PC-3 (cell line): ENCODE measurements at regions not wholly inside any gene's neighbourhood (a gene's known extent, or its start where the extent isn't known, plus 50 kb on each side); places are given as distances from the start of the nearest gene placed in this dataset.

ENCODE experiments used
- ATAC-seq: fragments of 200-7000 bp; cut with Tn5 transposase; 2 replicates; pipeline ENCODE4 v1.9.1; 2020; ENCODE audit warnings: mild to moderate bottlenecking, moderate library complexity
- BruUV-seq: library from RNA; stranded (reverse); fragments of 400-500 nt; replicated peaks from 2 replicates; lab custom pipeline; 2021; lab: Mats Ljungman, UMichigan
- CTCF ChIA-PET: fragments of 300-600 bp; sonication (Branson Sonifier 250); formaldehyde crosslinking; loops from one replicate; lab custom pipeline; 2022; ENCODE audit warnings: antibody characterized with exemption; lab: Charles Lee
- POLR2A ChIA-PET: fragments of 300-600 bp; sonication (Branson Sonifier 250); formaldehyde crosslinking; loops from one replicate; lab custom pipeline; 2022; ENCODE audit warnings: antibody characterized with exemption; ENCODE audit not compliant: unreplicated experiment; lab: Charles Lee
- DNase-seq: peaks from one replicate; pipeline ENCODE4 v3.0.0-alpha.2; 2015
- H2AFZ ChIP-seq: fragments of 300-600 bp; sonication (generic); 2 replicates; pipeline ENCODE4 v1.6.0; 2016; ENCODE audit warnings: antibody characterized with exemption, low read length
- H3F3A ChIP-seq: fragments of 300-600 bp; sonication (generic); one replicate; pipeline ENCODE4 v1.6.0; 2017; ENCODE audit warnings: antibody characterized with exemption, low read length, control low read depth, mild to moderate bottlenecking; ENCODE audit not compliant: unreplicated experiment
- H3K27ac ChIP-seq: fragments of 300-600 bp; sonication (generic); 2 replicates; pipeline ENCODE4 v1.5.1; 2016; ENCODE audit warnings: mild to moderate bottlenecking, low read length
- H3K27me3 ChIP-seq: fragments of 300-600 bp; sonication (generic); 2 replicates; pipeline ENCODE4 v1.6.1; 2016; ENCODE audit warnings: low read length, mixed read lengths
- H3K36me3 ChIP-seq: fragments of 300-600 bp; sonication (generic); 2 replicates; pipeline ENCODE4 v1.6.1; 2016; ENCODE audit warnings: low read depth, mixed run types, low read length, mixed read lengths
- H3K4me1 ChIP-seq: fragments of 300-600 bp; sonication (generic); 2 replicates; pipeline ENCODE4 v1.5.1; 2016; ENCODE audit warnings: low read length; ENCODE audit not compliant: insufficient read depth
- H3K4me2 ChIP-seq: fragments of 300-600 bp; sonication (generic); 2 replicates; pipeline ENCODE4 v1.6.0; 2016; ENCODE audit warnings: low read length
- H3K4me3 ChIP-seq: fragments of 300-600 bp; sonication (generic); 2 replicates; pipeline ENCODE4 v1.5.1; 2016; ENCODE audit warnings: mild to moderate bottlenecking, low read length, mixed read lengths
- H3K79me2 ChIP-seq: fragments of 300-600 bp; sonication (generic); 2 replicates; pipeline ENCODE4 v1.6.1; 2017; ENCODE audit warnings: low read length, mixed read lengths
- H3K9ac ChIP-seq: fragments of 300-600 bp; sonication (generic); 2 replicates; pipeline ENCODE4 v1.6.0; 2016; ENCODE audit warnings: mild to moderate bottlenecking, low read length
- H3K9me2 ChIP-seq: fragments of 300-600 bp; sonication (generic); replicated peaks from 2 replicates; pipeline ENCODE4 v1.6.1; 2016; ENCODE audit warnings: mixed run types, low read length, mixed read lengths
- H3K9me3 ChIP-seq: fragments of 300-600 bp; sonication (generic); 2 replicates; pipeline ENCODE4 v1.6.1; 2016; ENCODE audit warnings: low read length, mixed read lengths
- H4K20me1 ChIP-seq: fragments of 300-600 bp; sonication (generic); 2 replicates; pipeline ENCODE4 v1.6.1; 2016; ENCODE audit warnings: low read length, mixed read lengths
- CTCF ChIP-seq: fragments of 300-600 bp; sonication (generic); conservative IDR thresholded peaks from 2 replicates; pipeline ENCODE4 v1.5.1; 2017; ENCODE audit warnings: antibody characterized with exemption, low read depth, mild to moderate bottlenecking, low read length
- EZH2 ChIP-seq: fragments of 300-600 bp; sonication (generic); IDR thresholded peaks from one replicate; pipeline ENCODE4 v1.6.1; 2017; ENCODE audit warnings: antibody characterized with exemption, mild to moderate bottlenecking, low read length; ENCODE audit not compliant: unreplicated experiment
- EZH2phosphoT487 ChIP-seq: fragments of 300-600 bp; sonication (generic); IDR thresholded peaks from 2 replicates; pipeline ENCODE4 v1.6.1; 2018; ENCODE audit warnings: mild to moderate bottlenecking, antibody characterized with exemption, low read length, borderline replicate concordance
- intact Hi-C: fragments of 100-400 bp; cut with micrococcal nuclease; formaldehyde crosslinking; loops from 2 replicates; pipeline ENCODE4 v1.9.0; 2023

- no peak overlapping the region for H3K4me3 ChIP-seq
- no peak overlapping the region for H2AFZ ChIP-seq
- ATAC-seq: no peak
- no peaks in the 10 kb centered on the region for H3F3A ChIP-seq
- intact Hi-C loops: no loop called here
- no peaks in the 10 kb centered on the region for H3K27me3 ChIP-seq
- TF ChIP-seq EZH2phosphoT487 (no peak), EZH2 (no peak), CTCF (no peak)
- CTCF ChIA-PET: no interaction called here
- H3K9ac ChIP-seq: no peak overlapping the region
- H4K20me1 ChIP-seq: no peaks in the 10 kb centered on the region
- no peaks in the 10 kb centered on the region for H3K79me2 ChIP-seq
- no peak overlapping the region for H3K27ac ChIP-seq
- H3K36me3 ChIP-seq: no peaks in the 10 kb centered on the region
- POLR2A ChIA-PET: no interaction called here
- no peak for DNase-seq
- H3K9me3 ChIP-seq: no peaks in the 10 kb centered on the region
- H3K4me1 ChIP-seq: no peaks in the 10 kb centered on the region
- no peak overlapping the region for H3K4me2 ChIP-seq
- no TSS peak for BruUV-seq
- H3K9me2 ChIP-seq: no peaks in the 10 kb centered on the region
These were observed 77.9 kb downstream of the RTP5 start for GRCh38 chr2:241947401-241947800.

GRCh38 chr2:241947876-241948275 lies 78.3 kb downstream of the RTP5 start:
- POLR2A ChIA-PET: no interaction called here
- no peak overlapping the region for H3K9ac ChIP-seq
- intact Hi-C loops: no loop called here

More at GRCh38 chr2:241947876-241948275, 78.3 kb downstream of the RTP5 start:
- Histone ChIP-seq H3K4me1 (no peaks in the 10 kb centered on the region), H3K4me2 (no peak overlapping the region), H3F3A (no peaks in the 10 kb centered on the region), H3K36me3 (no peaks in the 10 kb centered on the region), H3K27ac (no peak overlapping the region), H3K9me3 (no peaks in the 10 kb centered on the region), H4K20me1 (no peaks in the 10 kb centered on the region), H3K4me3 (no peak overlapping the region), H3K79me2 (no peaks in the 10 kb centered on the region), H3K9me2 (no peaks in the 10 kb centered on the region), H3K27me3 (no peaks in the 10 kb centered on the region), H2AFZ (no peak overlapping the region)
- BruUV-seq: no TSS peak
- CTCF ChIA-PET: no interaction called here
- TF ChIP-seq CTCF: no peak
- no peak for TF ChIP-seq EZH2
- TF ChIP-seq EZH2phosphoT487: no peak
- no peak for ATAC-seq
- no peak for DNase-seq
